GM19238 (cell line): ENCODE measurements at regions not wholly inside any gene's neighbourhood (a gene's known extent, or its start where the extent isn't known, plus 50 kb on each side); places are given as distances from the start of the nearest gene placed in this dataset.
"Not testable (repeated sequence)": the region's sequence is repeated elsewhere in the genome, so short reads cannot be mapped to it uniquely, and the experiment has no call there.

Source experiments
- DNase-seq: peaks from one replicate; pipeline ENCODE4 v3.0.0; 2011; ENCODE audit warnings: low spot score; ENCODE audit not compliant: insufficient read length

DNA sequence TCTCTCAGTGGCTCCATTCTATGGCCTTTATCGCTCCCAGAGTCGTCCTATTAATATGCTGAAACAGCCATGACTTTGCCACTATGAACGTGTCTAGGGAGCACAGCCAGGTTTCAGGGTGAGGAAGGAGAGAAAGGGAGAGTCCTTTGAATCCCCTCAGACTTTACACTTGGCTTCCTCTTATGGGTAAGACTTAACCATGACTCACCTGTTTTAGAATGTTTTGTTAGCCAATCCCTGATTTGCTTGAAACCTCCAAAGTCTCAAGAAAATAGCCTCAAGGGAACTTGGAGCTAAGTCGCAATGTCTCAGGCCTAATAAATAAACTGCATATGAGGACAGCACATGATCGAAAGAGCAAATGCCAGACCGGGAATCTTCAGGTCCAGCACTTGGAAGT is 131.2 kb upstream of the RCN1 start:
- DNase-seq, result no peak

DNA sequence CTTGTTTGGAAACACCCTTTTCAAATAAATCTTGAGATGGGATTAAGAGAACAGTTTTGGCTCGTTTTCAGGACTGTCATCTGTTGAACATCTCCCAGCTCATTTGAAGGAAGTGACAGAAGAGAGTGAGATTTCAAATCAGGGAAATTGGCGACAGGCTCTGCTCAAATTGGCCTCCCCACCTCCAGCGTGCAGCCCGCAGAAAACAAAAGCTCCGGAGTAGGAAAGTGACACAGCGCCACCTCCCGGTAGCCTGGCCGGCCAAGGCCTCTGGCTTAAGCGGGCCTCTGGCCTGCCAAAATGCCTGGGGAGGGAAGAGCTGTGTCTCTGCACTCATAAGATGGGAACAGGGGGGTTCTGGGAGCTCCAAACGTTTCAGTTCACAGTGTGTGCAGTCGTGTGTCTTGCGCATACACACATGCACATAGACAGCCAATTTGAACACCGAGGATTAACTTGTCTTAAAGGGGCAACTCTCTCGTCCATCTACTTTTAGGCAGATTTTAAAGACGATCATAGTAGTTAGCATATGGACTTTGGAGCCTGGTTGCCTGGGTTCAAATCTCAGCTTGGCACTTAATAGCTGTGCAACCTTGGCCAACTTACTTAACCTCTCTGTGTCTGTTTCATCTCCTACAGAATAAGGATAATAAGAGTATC is 132.7 kb upstream of the RCN1 start:
- peak; percentile 61 for DNase-seq

DNA sequence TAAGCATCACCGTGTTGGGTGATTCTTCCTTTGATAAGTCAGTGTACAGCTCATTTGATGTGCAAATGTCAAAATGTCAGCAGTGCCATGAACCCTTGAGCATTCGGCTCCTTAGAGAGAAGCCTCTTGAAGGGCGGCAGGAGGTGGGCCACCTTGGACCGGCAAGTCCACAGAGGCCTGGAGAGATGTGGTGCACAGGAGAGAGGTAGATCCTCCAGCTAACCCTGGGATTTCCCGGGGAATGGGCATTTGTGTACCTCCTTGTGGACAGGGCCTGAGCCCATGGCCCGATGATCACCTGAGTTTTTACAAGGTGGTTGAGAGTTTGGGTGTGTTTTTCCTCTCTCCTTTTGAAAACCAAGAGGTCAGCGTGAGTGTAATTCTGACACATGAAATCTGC is 133.2 kb upstream of the RCN1 start:
- no peak for DNase-seq

DNA sequence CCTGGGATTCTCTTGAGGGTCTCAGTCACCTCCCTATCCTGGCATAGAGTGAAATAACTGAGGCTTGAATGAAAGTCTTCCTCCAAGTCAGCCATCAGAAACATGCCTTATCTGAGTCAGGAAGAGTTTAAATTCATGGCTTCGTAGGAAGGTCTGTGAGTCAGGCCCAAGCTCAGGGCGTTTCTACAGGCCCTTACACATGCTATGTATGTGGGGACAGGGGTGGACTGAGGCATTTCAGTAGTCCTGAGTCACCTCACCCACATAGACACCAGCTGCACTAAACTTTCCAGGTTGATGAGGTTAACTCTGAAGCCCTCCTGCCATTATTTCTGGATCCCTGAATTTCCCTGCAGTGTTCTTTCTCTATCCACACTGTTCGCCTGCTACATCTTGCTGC is 134.6 kb upstream of the RCN1 start:
- DNase-seq, result no peak

DNA sequence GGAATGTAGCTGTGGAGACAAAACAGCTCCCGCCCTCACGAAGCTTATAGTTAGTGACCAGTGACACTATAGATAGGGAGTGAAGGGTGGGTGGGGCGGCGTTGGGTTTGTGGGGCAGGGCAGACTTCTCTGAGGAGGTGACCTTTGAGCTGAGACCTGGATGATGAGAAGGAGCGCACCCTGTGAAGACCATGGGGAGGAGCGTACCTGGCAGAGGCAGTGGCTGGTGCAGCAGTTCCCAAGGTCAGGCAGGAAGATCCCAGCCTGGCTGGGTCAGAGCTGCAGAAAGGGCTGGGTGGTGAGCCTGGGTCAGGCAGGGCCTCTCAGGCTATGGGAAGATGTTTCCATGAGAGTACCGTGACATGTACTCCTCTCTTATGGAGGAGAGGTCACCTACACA is 135.0 kb upstream of the RCN1 start:
- DNase-seq, result no peak

DNA sequence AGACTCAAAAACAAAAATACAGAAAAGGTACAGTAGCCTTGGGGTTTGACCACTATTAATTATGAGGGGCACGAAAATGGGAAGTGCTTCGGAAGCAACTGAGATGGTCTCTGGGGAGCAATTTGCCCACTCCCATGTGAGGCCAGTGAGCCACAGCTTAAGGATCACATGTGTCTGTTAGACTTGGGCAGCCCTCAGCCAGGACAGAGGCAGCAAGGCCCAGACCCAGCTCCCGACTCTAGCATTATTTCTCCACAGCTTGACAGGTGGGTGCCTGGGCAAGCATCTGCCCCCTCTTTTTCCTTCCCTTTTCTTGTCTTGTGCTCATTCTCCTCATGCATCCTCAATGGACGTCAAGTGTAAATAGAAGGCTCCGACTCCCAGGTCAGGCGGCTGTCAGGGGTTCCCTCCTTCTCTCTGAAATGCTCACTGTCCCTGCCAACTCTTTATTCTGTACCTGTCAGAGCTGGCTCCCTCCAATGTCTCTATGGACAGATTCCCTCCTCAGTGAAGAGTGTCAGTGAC is 137.0 kb upstream of the RCN1 start:
- DNase-seq, result no peak

DNA sequence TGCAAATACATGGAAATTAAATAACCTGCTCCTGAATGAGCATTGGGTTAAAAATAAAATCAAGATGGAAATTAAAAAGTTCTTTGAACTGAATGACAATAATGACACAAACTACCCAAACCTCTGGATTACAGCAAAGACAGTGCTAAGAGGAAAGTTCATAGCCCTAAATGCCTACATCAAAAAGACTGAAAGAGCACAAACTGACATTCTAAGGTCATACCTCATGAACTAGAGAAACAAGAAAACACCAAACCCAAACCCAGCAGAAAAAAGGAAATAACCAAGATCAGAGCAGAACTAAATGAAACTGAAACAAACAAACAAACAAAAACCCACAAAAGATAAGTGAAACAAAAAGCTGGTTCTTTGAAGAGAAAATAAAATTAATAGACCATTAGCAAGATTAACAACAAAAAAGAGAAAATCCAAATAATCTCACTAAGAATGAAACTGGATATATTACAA is 138.6 kb upstream of the PAX6 start:
- not testable (repeated sequence) for DNase-seq

DNA sequence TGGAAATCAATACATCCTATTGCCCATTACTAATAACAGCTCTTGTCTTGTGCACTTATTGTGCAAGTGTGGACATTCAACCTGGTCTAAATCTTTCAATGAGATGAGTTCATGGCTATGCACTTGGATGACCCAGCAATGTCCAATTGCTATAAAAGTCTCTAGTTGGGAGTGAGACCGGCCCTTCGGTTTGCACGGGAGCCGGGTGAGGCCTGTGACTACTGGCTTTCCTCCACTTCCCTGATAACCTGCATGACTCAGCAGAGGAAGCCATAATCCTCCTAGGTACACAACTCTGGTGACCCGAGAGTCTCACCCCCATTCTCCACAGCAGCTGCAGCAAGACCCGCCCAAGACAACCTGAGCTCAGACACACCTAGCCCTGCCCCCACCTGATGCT is 135.9 kb upstream of the PAX6 start:
- DNase-seq, result no peak

DNA sequence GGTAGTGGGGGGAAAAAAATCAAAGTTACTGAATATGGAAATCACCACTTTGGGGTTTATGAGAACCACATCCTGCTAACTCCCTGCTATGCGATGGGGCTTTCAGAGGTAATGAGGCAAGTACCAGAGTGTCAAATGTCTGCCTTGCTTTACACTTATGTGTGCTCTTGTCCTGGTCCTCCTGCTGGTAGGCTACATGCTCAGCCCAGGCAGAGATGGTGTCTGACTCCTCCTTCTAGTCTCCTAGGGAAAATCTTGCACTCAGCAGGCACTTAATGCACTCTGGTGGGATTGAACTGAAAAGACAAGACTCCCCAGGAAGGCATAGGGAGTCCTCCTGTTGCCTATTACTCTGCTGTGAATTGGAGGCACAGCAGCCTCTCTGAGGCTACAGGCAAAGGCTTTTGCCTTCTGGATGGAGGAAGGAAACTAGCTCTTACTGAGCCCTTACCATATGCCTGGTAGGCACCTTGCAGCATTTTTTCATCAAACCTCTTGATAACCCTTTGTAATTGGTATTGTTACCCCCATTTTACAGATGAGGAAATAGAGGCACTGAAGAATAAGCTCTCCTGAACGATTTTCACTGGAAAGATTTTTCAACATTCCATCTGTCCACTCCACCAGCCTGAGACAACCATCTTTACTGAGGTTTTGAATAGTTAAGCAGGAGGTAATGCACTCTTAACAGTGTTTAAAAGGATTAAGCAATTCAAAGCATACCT is 132.1 kb upstream of the PAX6 start:
- no peak for DNase-seq

DNA sequence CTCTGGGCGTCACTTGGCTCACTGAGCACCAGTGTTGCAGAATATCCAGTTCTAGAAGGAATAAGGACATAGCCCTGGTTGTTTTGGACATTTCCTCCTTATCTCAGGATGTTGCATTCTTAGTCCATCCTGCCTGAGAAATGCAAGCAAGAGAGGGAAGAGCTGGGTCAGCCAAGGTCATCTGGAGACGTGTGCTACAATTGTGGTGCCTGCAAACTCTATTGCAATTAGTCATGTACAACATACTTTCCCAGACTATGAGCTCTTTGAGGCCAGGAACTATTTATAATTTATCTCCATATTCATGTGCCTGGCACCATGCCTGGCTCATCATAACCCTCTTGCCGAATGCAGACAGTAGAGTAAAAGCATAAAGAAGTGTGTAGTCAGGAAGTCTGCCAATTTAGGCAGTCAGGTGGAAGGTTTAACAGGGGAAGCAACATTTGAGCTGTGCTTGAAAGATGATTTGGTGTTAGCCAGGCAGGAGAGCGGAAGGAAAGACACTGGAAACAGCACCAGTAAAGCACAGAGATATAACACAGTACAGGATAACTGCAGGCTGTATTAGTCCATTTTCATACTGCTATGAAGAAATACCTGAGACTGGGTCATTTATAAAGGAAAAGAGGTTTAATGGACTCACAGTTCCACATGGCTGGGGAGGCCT is 129.4 kb upstream of the PAX6 start:
- no peak for DNase-seq

DNA sequence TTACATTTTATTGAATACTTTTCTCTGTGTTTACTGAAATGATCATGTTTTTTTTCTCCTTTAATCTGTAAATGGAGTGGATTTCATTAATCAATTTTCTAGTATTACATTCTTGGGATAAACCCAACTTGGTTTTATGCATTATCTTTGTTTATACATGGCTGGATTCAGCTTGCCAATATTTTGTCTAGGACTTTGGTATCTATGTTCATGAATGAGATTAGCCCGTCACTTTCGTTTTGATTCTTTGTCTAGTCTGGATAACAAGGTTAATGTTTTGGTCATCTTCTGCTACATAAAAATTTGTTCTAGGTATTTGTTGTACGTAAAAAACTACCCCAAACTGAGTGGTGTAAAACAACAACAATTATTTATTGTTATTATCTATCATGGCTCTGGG is 127.9 kb upstream of the PAX6 start:
- no peak for DNase-seq

DNA sequence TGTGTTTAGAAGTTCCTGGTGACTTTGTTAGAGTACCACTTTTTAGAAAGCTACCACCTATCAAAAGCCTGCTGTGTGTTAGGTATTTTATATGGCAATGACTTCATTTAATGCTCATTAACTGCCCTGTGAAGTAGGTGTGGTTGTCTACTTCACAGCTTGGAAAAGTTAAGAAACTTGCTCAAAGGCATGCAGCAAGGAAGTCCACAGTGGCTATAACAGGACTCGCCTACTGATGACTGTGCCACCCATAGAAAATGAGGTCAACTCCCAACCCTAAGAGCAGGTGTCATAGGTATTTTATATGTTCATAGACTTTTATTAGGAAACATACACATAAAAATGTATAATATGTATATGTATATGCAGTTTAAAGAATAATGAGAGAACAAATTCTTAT is 125.2 kb upstream of the PAX6 start:
- no peak for DNase-seq

DNA sequence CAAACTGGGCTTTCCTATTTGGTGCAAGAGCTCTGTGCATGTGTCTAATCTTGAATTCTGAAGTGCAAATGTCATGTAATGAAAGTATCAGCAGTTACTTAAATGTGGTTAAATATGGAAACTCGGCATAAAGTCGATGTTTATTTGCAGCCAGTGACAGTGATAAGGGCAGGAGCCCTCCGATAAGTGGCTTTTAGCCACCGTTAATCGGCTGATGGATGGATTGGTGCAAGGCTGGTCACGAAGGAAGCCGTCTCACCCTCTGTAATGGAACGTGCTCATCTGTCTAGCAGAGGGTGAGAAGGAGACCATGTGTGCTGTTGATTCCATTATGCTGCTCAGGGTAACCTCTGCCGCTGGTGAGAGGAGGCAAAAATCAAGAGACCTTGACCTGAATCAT is 121.8 kb upstream of the PAX6 start:
- no peak for DNase-seq

DNA sequence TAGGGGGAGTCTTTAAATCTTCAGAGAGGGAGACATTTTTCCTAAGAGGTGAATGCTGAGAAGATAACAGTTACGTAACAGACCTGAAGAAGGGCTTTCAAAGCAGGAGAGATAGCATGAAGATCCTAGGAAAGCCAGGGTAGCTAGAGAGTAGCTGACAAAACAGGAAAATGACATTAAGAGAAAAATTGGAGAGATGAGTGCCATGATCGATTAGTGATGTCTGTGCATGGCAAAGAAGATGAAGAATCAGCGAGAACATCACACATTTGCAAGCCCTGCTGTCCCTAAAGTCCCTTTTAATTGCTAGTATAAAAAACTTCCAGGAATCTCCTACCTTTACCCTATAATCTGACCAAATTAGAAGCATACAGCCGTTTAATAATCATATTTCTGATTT is 116.9 kb upstream of the PAX6 start:
- no peak for DNase-seq

DNA sequence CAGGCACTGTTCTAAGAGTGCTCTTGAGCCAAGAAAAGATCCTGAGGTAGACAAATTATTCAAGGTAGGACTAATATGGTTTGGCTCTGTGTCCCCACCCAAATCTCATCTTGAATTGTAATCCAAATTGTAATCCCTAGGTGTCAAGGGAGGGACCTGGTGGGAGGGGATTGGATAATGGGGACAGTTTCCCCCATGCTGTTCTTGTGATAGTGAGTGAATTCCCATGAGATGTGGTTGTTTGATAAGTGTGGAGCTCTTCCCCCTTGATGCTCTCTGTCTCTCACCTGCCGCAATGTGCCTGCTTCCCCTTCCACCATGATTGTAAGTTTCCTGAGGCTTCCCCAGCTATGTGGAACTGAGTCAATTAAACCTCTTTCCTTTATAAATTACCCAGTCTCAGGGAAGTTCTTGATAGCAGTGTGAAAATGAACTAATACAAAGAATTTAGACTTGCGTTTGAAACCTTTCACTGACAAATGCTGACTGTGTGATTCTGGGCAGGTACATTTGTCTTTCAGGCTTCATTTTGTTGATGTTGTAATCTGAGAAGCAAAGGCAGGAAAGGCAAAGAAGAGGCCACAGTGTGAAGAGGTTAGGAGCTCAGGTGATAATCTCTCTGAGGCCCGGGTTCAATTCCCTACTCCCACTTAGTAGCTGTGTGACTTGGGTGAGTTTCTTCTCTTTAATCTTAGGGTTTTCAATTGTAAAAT is 115.8 kb upstream of the PAX6 start:
- DNase-seq, result no peak

DNA sequence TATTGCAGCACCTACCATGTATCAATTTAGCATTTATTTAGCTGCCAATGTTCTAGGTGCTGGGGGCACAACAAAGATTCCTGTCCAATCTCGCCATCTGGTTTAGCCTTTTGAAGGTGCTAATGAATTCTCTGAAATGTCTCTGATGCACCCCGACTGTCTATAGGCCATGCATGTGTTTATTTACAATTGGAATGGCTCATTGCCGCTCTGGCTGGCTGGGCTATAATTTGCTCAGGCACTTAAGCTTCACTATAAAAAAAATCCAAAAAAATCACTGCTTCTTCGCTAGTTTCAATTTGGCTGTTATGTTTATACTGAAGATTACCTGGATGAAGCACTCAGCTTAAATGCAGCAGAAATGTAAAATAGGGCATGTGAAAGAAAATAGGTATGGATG is 115.0 kb upstream of the PAX6 start:
- no peak for DNase-seq

DNA sequence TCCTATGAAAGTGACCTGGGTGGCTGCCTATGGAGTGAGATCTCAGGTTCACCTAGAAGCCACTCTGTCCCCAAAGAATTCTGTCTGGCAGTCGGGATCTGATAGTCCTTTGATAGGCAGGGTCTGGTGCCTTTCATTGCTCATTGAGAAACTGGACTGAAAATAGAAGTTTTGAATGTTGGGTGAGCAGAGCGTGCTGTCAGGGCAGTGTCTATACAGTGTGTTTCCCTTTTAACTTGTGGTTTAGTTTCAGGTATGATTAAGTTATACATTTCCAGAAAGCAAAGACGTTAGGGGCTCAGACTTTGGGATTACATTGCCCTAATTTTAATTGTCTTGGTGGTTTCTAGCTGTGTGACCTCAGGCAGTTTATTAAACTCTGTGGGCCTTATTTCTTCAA is 111.3 kb upstream of the PAX6 start:
- no peak for DNase-seq

DNA sequence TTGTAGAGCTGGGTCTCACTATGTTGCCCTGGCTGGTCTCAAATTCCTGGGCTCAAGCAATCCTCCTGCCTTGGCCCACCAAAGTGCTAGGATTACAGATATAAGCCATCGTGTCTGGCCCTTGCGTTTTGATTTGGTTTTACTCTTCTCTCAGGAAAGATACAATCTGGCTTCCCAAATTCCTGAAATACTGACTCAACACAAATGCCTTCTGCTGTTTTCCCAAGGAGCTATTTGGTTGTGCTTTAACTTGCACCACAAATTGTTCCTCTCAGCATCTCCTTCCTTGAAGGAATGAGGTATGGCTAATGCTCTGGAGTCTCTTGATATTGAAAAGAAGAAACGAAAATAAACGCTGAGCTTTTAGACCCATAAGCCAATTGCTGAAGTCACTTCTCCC is 110.0 kb upstream of the PAX6 start:
- DNase-seq, result no peak

DNA sequence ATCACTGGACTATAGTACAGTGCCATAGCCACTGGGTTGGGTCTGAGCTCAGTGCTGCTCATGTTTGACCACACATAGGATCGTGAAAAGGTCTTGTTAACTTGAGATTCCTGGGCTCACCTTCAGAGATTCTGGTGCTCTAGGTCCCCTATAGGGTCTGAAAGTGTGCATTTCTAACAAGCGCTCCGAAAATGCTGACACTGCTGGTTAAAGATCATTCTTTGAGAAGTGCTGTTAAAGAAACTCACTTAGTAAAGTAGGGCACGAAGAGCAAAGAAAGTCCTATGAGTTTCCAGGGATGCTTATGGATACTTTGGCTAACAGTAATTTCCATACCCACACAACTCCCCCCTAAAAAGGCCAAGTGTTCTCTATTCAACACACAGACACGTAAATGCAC is 108.1 kb upstream of the PAX6 start:
- no peak for DNase-seq

DNA sequence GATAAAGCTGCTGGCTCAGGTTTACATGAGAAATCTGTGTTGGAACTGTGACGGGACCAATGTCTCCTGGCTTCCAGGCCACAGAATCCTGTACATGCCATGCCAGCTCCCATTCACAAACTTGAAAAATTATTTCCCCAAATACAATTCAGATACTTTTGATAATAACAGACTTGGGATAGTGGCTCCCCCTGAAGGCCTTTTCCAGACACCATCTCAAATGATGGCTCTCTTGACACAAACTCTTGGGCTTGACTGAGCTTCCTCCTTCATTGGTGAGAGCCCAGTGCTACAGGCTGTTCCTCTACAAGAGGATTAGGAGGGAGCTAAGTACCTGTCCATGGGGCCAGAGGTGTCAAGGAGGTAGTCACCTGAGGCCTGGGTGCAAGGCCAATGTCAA is 104.7 kb upstream of the PAX6 start:
- DNase-seq, result no peak

DNA sequence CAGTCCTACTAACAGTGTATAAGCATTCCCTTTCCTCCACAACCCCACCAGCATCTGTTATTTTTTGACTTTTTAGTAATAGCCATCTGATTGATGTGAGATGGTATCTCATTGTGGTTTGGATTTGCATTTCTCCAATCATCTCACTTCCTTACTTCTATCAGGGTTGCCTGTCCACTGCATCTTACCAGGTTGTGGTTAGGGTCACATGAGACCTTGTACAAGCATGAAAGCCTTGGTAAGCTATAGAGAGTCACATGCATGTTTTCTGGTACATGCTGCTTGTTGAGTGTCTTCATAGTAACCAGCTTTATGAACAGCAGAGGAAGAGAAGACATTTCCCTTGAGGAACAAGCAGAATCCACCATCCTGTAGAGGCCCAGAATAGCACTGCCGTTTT is 102.9 kb upstream of the PAX6 start:
- no peak for DNase-seq

DNA sequence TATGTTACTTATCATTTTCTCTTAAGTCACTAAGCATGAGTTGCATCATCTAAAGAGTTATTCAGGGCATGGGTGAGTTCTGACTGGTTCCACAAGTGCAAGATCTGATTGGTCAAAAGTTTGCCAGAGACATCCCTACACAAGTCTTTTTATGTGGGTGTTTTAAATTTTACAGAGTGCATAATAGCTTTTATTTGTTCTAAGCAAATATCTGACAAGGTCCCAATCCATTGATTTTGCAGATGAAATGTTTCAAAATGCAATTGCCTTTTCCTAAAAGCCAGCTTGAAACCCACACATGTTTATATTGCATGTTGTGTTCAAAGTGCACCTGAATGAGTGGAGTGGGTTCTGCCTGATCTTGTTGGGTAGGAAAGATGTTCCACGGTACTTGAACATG is 101.7 kb upstream of the PAX6 start:
- no peak for DNase-seq
